ENCODE measurements at regions not wholly inside any gene's neighbourhood (a gene's known extent, or its start where the extent isn't known, plus 50 kb on each side); places are given as distances from the start of the nearest gene placed in this dataset.

DNA sequence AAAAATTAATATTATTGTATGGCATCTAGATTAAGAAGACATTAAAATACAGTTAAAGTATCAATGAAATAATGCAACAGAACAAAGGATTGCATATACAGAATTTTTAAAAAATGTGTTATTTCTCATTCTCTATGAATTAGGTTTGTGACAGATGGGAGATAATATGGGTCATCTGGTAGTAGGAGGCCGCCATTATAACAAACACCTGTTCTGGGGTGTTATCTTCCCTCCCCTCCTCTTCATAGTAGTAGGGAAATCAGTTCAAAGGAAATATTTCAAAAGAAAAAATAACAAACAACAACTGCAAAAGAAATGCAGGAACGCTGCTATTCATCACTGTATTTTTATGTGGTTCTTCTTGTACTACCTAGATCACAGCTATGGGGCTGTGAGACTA, 187.0 kb upstream of the ATP2B1 start:
- DNase-seq = no peak

GRCh38 chr12:89895101-89895500, 186.5 kb upstream of the ATP2B1 start:
- no peak for DNase-seq

DNA sequence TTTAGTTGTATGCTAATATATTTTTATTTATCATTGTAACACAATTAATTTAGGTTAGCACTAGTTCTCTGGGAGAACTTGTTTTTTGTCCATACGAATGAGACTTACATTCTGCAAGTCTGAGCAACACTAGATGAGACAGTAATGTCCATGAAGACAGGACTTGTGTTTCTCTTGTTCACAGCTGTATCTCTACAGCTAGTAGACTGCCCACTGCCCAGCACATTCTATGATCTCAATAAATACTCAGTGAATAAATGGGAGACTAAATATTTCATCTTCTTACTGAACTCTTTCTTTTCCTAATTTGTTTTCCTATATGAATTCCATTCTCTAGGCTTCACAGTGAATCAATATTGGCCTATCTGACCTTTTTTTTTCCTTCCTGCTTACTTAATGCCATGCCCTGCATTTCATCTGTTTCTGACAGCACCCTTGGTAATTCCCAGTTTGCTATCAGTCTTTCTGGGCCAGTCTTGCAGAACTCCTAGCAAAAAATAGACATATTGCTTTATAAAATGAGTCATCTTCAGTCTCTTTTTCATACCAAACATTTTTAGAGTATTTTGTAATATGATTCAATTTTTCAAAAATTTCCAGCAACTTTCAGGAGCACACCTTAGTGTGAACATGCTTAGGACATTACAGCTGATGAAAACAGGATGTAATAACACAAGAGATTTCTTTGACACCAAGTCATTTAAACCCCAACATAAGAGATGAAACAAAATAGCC, 185.5 kb upstream of the ATP2B1 start:
- DNase-seq = no peak

DNA sequence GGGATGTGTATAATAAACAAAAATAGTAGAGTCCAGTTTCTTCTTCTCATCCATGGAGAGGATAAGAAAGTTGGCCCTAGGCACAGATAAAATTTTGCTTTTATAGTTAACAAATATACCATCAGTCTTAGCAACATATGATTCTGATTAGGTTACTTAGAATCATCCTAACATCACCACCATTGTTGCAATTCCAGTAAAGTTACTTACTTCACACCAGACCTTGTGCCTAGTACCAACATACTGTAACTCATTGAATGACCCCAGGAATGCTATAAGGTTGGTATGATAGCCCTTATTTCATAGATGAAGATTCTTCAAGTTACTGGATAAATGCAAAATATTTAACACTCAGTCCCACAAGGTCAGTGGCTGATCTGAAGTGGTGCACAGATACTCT, 183.8 kb upstream of the ATP2B1 start:
- no peak for DNase-seq

DNA sequence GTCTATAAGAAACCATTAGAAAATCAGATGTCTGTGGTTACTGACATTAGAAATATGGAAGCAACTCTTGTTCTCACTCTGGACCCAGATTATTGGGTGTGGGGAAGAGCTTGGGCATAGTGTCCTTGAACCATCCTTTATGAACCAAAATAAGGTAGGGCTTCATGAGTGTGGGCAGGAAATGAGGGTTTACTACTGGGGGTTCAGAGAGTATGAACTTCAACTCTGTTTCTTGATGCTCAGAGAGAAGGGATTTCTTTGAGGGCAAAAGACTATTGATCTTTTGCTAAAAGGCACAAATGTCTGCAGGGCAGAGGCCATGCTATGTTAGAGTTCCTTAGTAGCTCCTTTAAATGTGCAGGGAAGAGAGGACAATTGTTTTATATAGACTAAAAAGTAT, 183.3 kb upstream of the ATP2B1 start:
- DNase-seq = no peak

DNA sequence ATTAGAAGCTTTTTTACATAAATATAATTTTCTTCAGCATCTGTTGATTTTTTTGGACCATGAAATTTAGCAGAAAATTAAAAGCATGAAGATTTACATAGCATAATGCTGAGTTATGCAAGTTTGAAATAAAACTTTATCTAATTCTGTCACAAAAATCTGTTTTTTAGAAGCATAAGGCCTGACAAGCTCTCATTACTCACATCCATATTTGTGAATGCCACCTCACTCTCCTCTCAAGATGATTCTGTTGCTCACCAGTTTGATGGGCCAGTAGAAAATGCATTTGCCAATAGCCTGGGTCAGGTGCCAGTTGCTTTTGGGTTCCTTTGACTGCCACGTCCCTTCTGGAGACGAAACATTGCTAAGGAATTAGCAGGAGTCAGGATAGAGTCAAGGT, 181.5 kb upstream of the ATP2B1 start:
- no peak for DNase-seq

DNA sequence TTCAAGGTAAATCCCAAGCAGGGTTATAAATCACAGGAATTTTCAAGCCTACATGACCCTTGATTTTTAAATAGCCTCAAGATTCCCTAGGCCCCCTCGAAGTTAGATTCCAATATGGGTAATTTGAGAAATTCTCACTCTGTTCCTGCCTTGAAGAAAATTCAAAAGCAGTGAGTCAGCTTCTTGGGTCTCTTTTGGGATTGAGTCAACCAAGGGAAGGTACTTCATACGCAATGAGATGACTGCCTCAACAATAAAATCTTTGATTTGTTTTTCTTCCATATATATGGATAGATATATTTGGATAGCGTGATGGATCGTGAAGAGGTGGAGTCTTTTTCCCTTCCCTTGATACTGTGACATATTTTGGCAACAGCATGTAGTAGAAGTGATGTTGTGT, 180.4 kb upstream of the ATP2B1 start:
- no peak for DNase-seq

GRCh38 chr12:89884952-89885351, 176.3 kb upstream of the ATP2B1 start:
- no peak for DNase-seq

DNA sequence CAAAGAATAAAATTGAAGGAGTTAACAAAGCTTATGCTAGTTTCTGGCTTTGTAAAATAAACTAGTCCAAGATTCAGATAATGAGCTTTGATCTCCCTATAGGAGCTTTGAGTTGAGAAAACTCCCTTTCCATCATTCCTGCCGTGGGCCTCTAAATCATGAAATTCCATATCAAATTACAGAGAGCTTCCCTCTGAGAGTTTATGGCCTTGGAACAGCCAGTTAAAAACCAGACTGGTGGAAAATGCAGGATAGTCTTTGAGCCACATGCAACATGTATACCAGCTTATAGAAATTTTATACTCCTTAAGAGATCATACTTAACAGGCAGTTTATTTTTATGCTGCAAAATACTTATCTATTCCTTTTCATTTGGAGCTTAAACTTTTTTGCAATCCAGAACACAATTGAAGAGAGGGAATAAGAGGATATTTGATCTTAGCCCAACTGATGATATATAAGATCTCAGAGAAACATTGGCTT, 175.8 kb upstream of the ATP2B1 start:
- DNase-seq = no peak

DNA sequence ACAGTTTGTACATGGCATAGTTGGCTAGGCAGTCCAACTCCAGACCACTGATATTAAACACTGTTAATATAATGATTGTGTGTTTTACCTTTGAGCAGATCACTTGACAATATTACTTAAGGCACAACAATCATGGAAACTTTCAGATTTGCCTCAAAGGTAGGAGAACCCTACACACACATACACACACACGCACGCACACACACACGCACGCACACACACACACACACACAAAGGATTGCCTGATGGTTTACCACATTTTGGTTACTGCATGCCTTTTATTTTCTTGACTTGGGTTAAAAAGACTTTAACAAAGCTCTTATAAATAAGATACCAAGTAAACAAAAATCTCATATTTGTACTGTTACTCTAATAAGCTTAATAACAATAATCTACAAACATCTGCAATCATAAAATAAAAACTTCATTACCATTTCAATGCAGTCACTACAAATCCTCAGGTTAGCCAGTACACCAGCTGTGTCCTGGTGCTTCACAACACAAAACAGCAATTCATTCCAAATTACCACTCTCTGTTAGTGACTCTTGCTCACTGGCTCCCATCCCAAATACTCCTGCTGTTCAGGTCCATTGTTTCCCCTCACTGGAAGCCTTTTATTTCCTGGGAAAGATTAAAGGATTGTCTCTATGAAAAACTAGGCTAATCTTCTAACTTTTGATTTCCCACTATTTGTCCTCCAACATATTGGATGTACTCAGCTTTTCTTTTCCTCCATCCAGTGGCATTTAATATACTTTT, 175.2 kb upstream of the ATP2B1 start:
- no peak for DNase-seq

DNA sequence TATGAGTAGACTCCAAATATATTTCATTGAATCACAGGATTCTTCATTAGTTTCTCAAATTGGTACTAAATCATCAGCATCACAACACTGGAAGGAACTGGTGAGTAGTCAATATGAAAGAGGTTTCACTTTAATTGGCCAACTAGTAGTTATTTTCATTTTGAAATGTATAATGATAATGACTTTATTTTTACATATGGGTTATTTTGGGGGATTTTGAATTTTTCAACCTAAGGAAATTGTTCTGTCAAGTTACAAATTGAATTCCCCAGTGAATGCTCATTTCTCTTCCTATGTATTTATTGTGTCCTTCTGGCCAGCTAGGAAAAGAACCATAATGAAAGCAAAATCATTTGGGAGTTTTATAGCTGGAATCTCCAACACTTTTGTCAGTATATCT, 174.2 kb upstream of the ATP2B1 start:
- DNase-seq = no peak

DNA sequence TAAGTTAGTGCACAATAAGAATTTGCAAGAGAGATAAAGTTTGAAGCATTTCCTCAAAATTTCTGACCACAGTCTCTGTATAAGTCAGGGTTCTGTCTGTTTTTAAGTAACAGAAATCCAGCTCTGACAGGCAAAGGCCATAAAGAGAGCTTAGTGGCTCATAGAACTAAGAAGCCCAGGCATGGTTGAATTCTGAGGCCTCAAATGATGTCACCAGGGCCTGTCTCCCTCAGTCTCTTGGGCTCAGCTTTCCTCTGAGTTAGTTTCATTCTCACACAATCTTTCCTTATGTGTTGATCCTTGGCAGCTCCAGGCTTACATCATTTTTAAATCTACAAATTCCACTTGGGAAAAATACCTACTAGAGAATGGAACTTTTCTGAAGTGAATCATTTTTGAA, 173.4 kb upstream of the ATP2B1 start:
- no peak for DNase-seq

DNA sequence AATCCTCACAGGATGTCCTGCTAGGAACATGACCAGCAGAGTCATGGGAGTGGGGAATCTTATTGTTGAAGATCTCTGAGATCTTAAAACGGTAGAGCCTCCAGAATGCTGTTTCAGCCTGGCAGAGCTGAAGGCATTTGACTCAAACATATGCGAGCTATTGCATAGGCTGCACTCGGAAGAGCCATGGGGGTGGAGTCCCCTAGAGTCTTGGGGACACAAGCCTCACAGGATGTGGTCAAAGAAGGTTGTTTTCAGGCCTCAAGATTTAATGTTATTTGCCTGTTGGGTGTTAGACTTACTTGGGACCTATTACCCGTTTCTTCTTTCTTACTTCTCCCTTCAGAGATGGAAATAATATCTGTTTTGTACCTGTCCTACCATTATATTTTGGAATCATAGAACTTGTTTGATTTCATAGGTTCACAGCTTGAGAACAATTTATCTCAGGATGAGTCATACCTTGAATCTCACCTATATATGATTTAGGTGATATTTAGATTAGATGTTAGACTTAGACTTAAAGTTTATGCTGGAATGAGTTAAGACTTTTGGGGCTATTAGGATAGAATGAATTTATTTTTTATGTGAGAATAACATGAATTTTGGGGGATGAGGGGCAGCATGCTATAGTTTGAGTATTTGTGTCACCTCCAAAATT, 172.2 kb upstream of the ATP2B1 start:
- no peak for DNase-seq

DNA sequence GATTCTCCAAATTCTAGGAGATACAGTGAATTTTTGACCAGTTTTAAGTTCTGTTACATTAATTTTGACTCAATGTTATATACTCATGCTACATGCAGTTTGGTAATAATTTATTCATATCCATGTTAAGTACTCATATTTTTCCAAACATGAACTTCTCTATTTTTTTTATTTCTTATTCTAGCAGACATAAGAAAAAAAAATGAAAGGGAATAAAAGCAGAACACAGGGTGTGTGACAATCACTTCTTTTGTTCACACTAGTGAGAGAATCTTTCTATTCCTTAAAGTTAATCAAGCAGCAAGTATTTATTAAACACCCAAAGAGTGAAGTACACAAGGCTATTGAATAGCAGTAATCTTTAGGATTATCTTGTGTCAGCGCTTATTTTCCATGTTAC, 171.1 kb upstream of the ATP2B1 start:
- no peak for DNase-seq

- no peak for DNase-seq
Measured at GRCh38 chr12:89878950-89879349, 170.3 kb upstream of the ATP2B1 start.

GRCh38 chr12:89878327-89878726, 169.7 kb upstream of the ATP2B1 start:
- DNase-seq = no peak

- DNase-seq = no peak
Measured at GRCh38 chr12:89877671-89878070, 169.0 kb upstream of the ATP2B1 start.

GRCh38 chr12:89877136-89877535, 168.5 kb upstream of the ATP2B1 start:
- no peak for DNase-seq

GRCh38 chr12:89875809-89876208, 167.2 kb upstream of the ATP2B1 start:
- DNase-seq = no peak

DNA sequence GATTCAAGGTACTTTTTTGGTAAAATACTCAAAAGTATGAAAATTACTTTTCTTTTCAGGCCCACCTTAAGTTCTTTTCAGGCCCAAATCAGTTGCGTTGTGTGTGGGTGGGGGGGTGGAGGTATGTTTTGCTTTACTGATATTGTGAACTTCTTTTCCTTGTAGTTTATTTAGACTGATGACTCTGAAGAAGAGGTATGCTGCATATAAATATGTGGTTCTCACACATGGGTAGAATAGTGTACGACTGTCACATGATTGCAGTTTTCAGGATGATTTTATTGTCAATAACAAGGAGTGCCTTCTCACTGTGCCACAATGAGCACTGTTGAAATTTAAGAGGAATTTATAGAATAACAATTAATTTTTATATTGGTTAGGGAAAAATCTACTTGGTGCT, 166.6 kb upstream of the ATP2B1 start:
- no peak for DNase-seq

GRCh38 chr12:89874146-89874545, 165.5 kb upstream of the ATP2B1 start:
- DNase-seq = no peak

- DNase-seq = no peak
Measured at GRCh38 chr12:89873745-89874144, 165.1 kb upstream of the ATP2B1 start.

DNA sequence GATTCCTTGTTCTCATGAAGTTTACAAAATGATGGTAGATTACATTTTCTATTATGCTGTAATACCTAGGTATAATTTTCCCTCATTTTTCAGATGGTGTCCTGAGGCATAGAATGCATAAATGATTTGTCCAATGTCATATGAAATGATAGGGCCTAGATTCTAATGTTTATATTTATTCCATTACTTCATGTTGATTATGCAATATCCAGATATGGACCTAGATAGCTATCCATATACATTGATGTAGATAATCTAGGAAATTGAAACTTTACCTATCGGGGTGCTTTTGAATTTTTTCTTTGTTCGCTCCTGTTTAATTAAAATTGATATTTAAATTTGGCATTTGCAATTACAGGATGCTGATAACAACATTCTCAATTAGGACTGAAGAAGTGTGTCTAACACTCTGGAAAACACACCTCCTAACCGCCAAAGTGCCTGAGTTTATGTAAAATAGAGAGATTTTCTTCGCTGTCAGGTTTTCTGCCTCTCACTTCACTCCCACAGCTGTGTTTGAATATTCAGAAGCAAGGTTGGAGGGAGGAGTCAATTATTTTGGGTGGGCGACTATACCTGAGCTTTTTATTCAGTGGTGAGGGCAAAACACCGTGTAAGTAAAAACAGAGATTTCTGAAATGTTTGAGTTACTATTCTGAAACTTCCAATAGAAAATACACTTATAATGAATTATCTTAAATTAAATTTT, 164.4 kb upstream of the ATP2B1 start:
- DNase-seq = no peak

Measured in cerebellar nuclear complex (tissue), 1 donor.